Esophagus (tissue), 2 donors: ENCODE measurements at regions not wholly inside any gene's neighbourhood (a gene's known extent, or its start where the extent isn't known, plus 50 kb on each side); places are given as distances from the start of the nearest gene placed in this dataset.
"Not testable (repeated sequence)": the region's sequence is repeated elsewhere in the genome, so short reads cannot be mapped to it uniquely, and the experiment has no call there.

Experiments
- H3K27ac ChIP-seq, 2 donors: one replicate each; pipeline ENCODE4 v1.5.1; 2013; ENCODE audit warnings: low read depth in 2 of 2, mild to moderate bottlenecking in 2 of 2, inconsistent platforms in 1 of 2, low read length in 1 of 2, moderate library complexity in 1 of 2
- H3K27me3 ChIP-seq, 2 donors: one replicate each; pipeline ENCODE4 v1.6.1; 2013; ENCODE audit warnings: low read length in 2 of 2, control low read depth in 1 of 2, mild to moderate bottlenecking in 1 of 2; ENCODE audit not compliant: insufficient read depth in 2 of 2, control insufficient read depth in 1 of 2
- H3K36me3 ChIP-seq, 2 donors: one replicate each; pipeline ENCODE4 v1.6.1; 2013; ENCODE audit warnings: low read length in 1 of 2; ENCODE audit not compliant: control insufficient read depth in 2 of 2, insufficient read depth in 2 of 2
- H3K4me1 ChIP-seq, 2 donors: one replicate each; pipeline ENCODE4 v1.6.1; 2013; ENCODE audit warnings: low read length in 1 of 2; ENCODE audit not compliant: control insufficient read depth in 2 of 2, insufficient read depth in 2 of 2
- H3K4me3 ChIP-seq, 2 donors: one replicate each; pipeline ENCODE4 v1.5.1; 2013; ENCODE audit warnings: low read length in 2 of 2, mild to moderate bottlenecking in 2 of 2, low read depth in 1 of 2, moderate library complexity in 1 of 2
- H3K9me3 ChIP-seq, 2 donors: one replicate each; pipeline ENCODE4 v1.6.1; 2013; ENCODE audit warnings: mild to moderate bottlenecking in 2 of 2, low read depth in 1 of 2, low read length in 1 of 2, moderate library complexity in 1 of 2; ENCODE audit not compliant: control insufficient read depth in 2 of 2, insufficient read depth in 1 of 2
- WGBS, 2 donors: extraction: QIAGEN DNeasy Blood & Tissue Kit; methylation state at CpG; one replicate each; pipeline ENCODE4 v1.1.7; 2013; 5-methylcytosine and 5-hydroxymethylcytosine counted together
- donor health status: healthy with polysubstance abuse.
- donor health status: Bipolar disorder and iron deficiency.

DNA sequence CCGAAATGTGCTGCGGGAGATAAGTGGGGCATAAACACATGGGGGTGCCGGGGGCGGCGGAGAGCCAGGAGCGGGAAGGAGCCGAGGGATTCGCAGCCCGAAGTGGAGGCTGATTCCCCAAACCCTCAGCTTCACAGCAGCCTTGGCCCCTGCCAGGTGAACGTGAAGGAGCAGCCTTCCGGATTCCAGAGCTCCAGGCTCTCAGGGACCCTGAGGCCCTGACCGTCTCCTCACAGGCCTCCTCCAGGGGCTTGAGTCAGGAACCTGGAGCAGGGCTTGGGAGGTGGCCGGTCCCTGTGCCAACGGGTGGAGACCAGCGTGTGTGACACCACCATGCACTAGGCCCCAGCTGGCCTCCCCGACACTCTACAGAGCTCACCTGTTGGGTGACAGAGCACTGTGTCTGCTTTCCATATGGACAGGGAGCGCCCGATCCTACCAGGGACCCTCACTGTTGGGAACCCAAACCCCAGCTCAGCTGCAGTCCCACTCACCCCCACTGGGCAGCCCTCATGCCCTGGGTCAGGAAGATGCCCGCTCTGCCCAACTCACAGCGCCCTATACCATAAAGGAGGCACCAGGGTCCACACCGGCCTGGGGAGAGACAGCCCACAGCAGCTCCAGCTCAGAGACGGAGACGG lies 117.6 kb upstream of the OTOS start:
- Histone ChIP-seq H3K4me3 (no peak overlapping the region), H3K4me1 (no peaks in the 10 kb centered on the region), H3K27me3 (no peaks in the 10 kb centered on the region), H3K9me3 (peaks cover 0 to 5% of the 10 kb centered on the region in 2 donors), H3K36me3 (no peaks in the 10 kb centered on the region), H3K27ac (no peak overlapping the region)
- 93 to 96% methylated on average over 23 of the region's 23 CpGs for WGBS, 2 donors

DNA sequence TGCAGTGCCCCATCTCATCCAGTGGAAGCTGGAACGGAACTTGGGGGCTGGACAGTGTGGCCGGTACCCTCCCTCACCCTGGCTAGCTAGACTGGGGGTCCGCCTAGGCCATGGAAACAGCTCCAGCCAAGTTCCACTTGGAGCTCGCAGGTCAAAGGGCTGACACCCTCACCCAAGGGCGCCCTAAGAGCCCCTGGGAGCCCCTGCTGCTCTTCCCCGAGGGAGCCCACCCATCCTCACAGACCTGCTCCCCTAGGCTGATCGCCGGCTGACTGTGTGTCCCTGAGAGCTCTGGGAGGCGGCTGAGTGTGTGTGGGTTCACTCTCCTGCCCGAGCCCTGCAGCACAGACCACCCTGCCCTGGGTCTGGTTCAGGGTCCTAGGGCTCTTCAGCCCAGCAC lies 118.2 kb upstream of the OTOS start:
- no peaks in the 10 kb centered on the region for H3K4me1 ChIP-seq
- H3K27me3 ChIP-seq, result no peaks in the 10 kb centered on the region
- no peak overlapping the region for H3K4me3 ChIP-seq
- no peaks in the 10 kb centered on the region for H3K36me3 ChIP-seq
- peaks cover 0 to 9% of the 10 kb centered on the region in 2 donors for H3K9me3 ChIP-seq
- 85 to 90% methylated on average over 10 of the region's 10 CpGs for WGBS, 2 donors
- peak overlapping the region; percentile 9 to 34 for H3K27ac ChIP-seq

DNA sequence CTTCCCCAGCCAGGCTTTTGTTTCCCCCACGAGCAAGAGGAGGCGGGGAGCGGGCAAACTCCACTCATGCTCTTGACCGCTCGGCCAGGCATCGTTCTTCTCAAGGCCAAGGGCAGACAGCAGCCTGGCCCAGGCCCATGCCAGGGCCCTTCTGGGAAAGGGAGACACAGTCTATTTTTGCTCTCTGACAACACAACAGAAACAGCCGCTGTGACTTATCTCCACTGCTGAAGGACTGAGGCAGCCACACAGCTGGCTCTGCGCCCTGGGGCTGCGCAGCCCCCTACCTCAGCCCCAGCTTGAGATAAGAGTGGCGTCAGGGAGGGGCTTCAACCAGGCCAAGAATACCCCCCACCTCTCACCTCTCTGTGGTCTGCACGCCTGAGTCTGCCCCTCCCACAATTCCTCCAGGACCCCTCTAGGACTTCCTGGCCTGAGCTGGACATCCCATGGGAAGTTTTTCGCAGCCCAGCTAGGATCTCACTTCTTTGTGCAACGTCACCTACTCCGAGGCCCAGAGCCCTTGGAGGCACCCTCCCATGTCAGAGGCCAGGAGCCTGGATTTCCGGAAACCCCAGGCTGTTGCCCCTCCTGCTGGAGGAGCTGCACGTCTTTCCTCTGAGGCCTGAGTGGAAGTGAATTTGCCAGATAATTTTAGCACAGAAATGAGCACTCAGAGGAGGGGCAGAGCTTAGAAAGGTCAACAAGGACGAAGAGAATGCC lies 118.9 kb upstream of the OTOS start:
- Histone ChIP-seq H3K36me3 (no peaks in the 10 kb centered on the region), H3K9me3 (peaks cover 0 to 9% of the 10 kb centered on the region in 2 donors), H3K4me3 (no peak overlapping the region), H3K27ac (peak overlapping the region; percentile 11 to 34), H3K27me3 (no peaks in the 10 kb centered on the region), H3K4me1 (no peaks in the 10 kb centered on the region)
- WGBS, 2 donors, result 62 to 69% methylated on average over 17 of the region's 17 CpGs

DNA sequence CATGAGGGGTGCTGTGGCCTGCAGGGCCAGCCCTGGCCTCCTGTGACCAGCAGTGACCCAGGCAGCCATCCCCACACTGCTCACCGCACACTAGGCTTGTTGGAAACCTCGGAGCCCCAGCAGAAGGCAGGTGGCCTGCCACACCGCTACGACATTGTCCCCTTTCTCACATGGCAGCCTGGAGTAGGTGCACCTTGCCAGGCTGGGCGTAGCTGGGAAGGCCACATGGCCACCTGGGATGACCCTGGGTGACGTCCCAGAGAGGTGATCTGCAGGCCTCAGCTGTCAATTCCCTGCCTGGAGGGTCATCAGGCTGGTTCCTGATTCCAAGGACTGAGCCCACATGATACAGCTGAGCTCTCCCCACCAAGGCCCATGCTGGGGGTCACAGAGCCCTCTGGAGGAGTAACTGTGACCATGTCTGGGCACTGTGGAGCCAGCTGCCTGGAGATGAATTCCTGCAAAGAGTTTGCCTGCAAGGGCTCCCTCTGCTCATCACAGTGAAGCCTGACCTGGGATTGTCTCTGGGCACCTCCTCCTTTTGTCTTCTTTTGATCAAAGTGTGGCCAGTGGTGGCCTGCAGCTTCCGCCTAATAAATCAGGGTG lies 119.6 kb upstream of the OTOS start:
- Histone ChIP-seq H3K36me3 (no peaks in the 10 kb centered on the region), H3K4me1 (no peaks in the 10 kb centered on the region), H3K9me3 (peaks cover 0 to 9% of the 10 kb centered on the region in 2 donors), H3K27me3 (no peaks in the 10 kb centered on the region), H3K27ac (no peak overlapping the region), H3K4me3 (no peak overlapping the region)
- WGBS, 2 donors, result 62 to 83% methylated on average over 7 of the region's 7 CpGs

DNA sequence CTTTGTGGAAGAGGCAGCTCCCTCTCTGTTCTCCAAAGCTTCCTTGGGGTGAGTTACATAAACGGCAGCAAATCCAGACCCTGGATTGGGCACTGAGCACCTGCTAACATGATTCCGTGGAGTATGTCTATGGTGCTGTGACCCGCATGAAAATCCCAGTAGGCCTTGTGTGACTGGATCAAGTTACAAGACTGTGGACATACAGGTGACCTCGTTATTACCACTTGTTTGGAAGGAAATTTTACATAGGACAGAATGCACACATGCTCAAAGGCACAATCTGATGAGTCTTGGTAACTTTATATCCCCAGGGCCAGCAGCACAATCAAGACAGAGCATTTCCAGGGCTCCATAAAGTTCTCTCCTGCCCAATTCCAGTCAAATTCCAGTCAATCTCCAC lies 120.2 kb upstream of the OTOS start:
- H3K4me1 ChIP-seq, result no peaks in the 10 kb centered on the region
- no peaks in the 10 kb centered on the region for H3K27me3 ChIP-seq
- no peak overlapping the region for H3K27ac ChIP-seq
- peaks cover 0 to 9% of the 10 kb centered on the region in 2 donors for H3K9me3 ChIP-seq
- H3K36me3 ChIP-seq, result no peaks in the 10 kb centered on the region
- no peak overlapping the region for H3K4me3 ChIP-seq
- WGBS, 2 donors, result 84 to 92% methylated on average over 4 of the region's 4 CpGs

DNA sequence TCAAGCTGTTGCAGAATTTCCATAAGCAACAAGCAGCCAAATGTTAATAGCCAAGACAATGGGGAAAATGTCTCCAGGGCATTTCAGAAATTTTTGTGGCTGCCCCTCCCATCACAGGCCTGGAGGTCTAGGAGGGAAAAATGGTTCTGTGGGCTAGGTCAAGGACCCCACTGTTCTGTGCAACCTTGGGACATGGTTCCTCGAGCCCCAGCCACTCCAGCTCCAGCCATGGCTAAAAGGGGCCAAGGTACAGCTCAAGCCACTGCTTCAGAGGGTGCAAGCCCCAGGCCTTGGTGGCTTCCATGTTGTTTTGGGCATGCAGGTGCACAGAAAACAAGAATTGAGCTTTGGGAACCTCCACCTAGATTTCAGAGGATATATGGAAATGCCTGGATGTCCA lies 122.1 kb upstream of the OTOS start:
- not testable (repeated sequence) for H3K4me1 ChIP-seq, H3K36me3 ChIP-seq, H3K27me3 ChIP-seq, H3K4me3 ChIP-seq, H3K27ac ChIP-seq, H3K9me3 ChIP-seq
- 44 to 47% methylated on average over 1 of the region's 1 CpG for WGBS, 2 donors

DNA sequence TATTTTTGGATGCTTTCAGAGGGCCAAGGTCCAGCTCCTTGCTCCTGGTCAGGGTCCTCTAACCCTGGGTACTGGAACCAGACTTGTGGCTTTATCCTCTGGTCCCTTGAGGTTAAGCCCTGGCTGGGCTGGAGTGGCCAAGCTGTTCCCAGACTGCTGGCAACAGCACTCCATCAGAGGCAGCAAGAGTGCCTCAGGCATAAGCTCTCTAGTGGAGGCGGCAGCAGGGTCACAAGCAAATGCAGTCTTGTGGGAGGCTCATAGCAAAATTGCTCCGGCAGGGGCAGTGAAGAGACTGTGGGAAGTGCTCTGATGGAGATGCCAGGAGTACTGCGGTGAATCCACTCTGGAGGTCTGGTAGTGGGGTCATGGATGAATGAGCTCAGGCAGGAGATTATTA lies 128.9 kb upstream of the OTOS start:
- Histone ChIP-seq H3K27me3 (no peaks in the 10 kb centered on the region), H3K27ac (no peak overlapping the region), H3K4me3 (no peak overlapping the region), H3K9me3 (no peaks in the 10 kb centered on the region), H3K4me1 (no peaks in the 10 kb centered on the region), H3K36me3 (no peaks in the 10 kb centered on the region)
- WGBS, 2 donors, result 84 to 85% methylated on average over 3 of the region's 3 CpGs

DNA sequence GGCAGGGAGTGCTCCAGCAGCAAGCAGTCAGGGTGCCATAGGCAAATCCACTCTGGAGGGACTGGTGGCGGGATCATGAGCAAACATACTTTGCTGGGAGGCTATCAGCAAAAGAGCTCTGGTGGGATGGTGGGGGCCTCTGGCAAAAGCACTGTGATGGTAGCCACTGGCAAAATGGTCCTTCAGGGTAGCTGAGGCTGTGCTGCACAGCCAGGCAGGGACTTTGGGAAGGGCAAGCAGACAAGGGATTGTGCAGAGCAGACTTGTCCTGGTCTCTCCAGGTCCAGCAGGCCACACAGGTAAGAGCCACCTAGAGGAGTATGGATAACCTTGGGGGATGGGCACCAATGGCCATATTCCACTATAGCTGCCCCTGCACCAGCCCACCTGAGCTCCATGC lies 129.4 kb upstream of the OTOS start:
- no peaks in the 10 kb centered on the region for H3K27me3 ChIP-seq
- no peaks in the 10 kb centered on the region for H3K4me1 ChIP-seq
- H3K4me3 ChIP-seq, result no peak overlapping the region
- H3K9me3 ChIP-seq, result no peaks in the 10 kb centered on the region
- no peak overlapping the region for H3K27ac ChIP-seq
- H3K36me3 ChIP-seq, result no peaks in the 10 kb centered on the region
- 93 to 100% methylated on average over 1 of the region's 1 CpG for WGBS, 2 donors

DNA sequence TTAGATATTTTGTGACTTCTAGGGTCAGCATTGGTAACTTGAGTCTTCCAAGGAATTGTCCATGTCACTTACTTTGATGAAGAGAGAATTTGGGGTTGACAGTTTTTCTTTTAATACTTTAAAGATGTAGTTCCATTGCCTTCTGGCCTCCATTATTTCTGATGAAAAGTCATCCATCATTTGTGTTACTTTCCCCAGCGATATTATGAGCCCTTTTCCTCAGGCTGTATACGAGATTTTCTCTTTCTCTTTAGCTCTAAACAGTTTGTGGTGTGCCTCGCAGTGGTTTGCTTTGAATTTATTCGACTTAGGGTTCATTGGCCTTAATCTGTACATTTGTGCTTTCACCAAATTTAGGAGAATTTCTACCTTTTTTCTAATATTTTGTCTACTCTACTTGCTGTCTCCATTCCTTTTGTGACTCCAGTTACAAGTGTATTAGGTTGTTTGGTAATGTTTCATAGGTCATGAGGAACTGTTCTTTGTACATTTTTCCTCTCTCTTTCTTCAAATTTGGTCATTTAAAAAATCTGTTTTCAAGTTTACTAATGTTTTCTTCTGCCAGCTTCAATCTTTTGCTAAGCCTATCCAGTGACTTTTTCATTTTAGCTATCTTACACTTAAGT lies 131.4 kb upstream of the OTOS start:
- Histone ChIP-seq H3K36me3 (no peaks in the 10 kb centered on the region), H3K4me1 (no peaks in the 10 kb centered on the region), H3K9me3 (no peaks in the 10 kb centered on the region), H3K4me3 (no peak overlapping the region), H3K27me3 (no peaks in the 10 kb centered on the region), H3K27ac (no peak overlapping the region)
- WGBS, 2 donors, result 68 to 73% methylated on average over 4 of the region's 4 CpGs
